HUES6 (cell line): ENCODE measurements at regions not wholly inside any gene's neighbourhood (a gene's known extent, or its start where the extent isn't known, plus 50 kb on each side); places are given as distances from the start of the nearest gene placed in this dataset.

Experiments used
- H3K27ac ChIP-seq: 2 replicates; pipeline ENCODE4 v1.7.0; 2013; ENCODE audit warnings: low read depth, mild to moderate bottlenecking, low read length, inconsistent platforms
- H3K27me3 ChIP-seq: 2 replicates; pipeline ENCODE4 v1.6.1; 2013; ENCODE audit warnings: low read length; ENCODE audit not compliant: control insufficient read depth, insufficient read depth
- H3K36me3 ChIP-seq: 2 replicates; pipeline ENCODE4 v1.6.1; 2013; ENCODE audit warnings: low read length; ENCODE audit not compliant: control insufficient read depth, insufficient read depth
- H3K4me1 ChIP-seq: 2 replicates; pipeline ENCODE4 v1.6.1; 2013; ENCODE audit warnings: low read length; ENCODE audit not compliant: control insufficient read depth, insufficient read depth
- H3K4me3 ChIP-seq: 2 replicates; pipeline ENCODE4 v1.5.1; 2013; ENCODE audit warnings: low read depth, low read length
- H3K9ac ChIP-seq: one replicate; pipeline ENCODE4 v1.6.1; 2013; ENCODE audit warnings: mild to moderate bottlenecking, low read length
- H3K9me3 ChIP-seq: 2 replicates; pipeline ENCODE4 v1.6.1; 2013; ENCODE audit warnings: low read depth, low read length; ENCODE audit not compliant: control insufficient read depth, insufficient read depth

- Histone ChIP-seq H3K4me3 (no peak overlapping the region), H3K9me3 (no peaks in the 10 kb centered on the region), H3K9ac (no peak overlapping the region), H3K27me3 (0 out of 2 replicates have a peak, but pooled peaks cover 3% of the 10 kb centered on the region), H3K36me3 (no peaks in the 10 kb centered on the region), H3K4me1 (no peaks in the 10 kb centered on the region), H3K27ac (no peak overlapping the region)
These were observed 93.2 kb upstream of the SERP2 start for GRCh38 chr13:44280456-44280855.

GRCh38 chr13:44281252-44282000, 92.2 kb upstream of the SERP2 start:
- Histone ChIP-seq H3K4me1 (no peaks in the 10 kb centered on the region), H3K4me3 (no peak overlapping the region), H3K27ac (no peak overlapping the region), H3K27me3 (0 out of 2 replicates have a peak, but pooled peaks cover 3% of the 10 kb centered on the region), H3K36me3 (no peaks in the 10 kb centered on the region), H3K9me3 (no peaks in the 10 kb centered on the region), H3K9ac (no peak overlapping the region)

- Histone ChIP-seq H3K27ac (no peak overlapping the region), H3K4me1 (no peaks in the 10 kb centered on the region), H3K27me3 (0 out of 2 replicates have a peak, but pooled peaks cover 3% of the 10 kb centered on the region), H3K36me3 (no peaks in the 10 kb centered on the region), H3K4me3 (no peak overlapping the region), H3K9ac (no peak overlapping the region), H3K9me3 (no peaks in the 10 kb centered on the region)
These were observed 90.0 kb upstream of the SERP2 start for GRCh38 chr13:44283600-44283999.

- H3K4me3 ChIP-seq = no peak overlapping the region
- no peaks in the 10 kb centered on the region for H3K36me3 ChIP-seq
- no peak overlapping the region for H3K27ac ChIP-seq
- peaks cover 8% of the 10 kb centered on the region; the same call in 1 of the 2 replicates for H3K4me1 ChIP-seq
- no peak overlapping the region for H3K9ac ChIP-seq
- no peaks in the 10 kb centered on the region for H3K27me3 ChIP-seq
- H3K9me3 ChIP-seq = no peaks in the 10 kb centered on the region
These were observed 85.7 kb upstream of the SERP2 start for GRCh38 chr13:44287958-44288357.

GRCh38 chr13:44292545-44292944, 81.1 kb upstream of the SERP2 start:
- H3K4me1 ChIP-seq = peaks cover 8% of the 10 kb centered on the region; the same call in 1 of the 2 replicates
- no peaks in the 10 kb centered on the region for H3K9me3 ChIP-seq
- H3K9ac ChIP-seq = no peak overlapping the region
- no peak overlapping the region for H3K4me3 ChIP-seq
- no peak overlapping the region for H3K27ac ChIP-seq
- H3K36me3 ChIP-seq = no peaks in the 10 kb centered on the region
- no peaks in the 10 kb centered on the region for H3K27me3 ChIP-seq

- Histone ChIP-seq H3K27ac (no peak overlapping the region), H3K36me3 (no peaks in the 10 kb centered on the region), H3K4me3 (no peak overlapping the region), H3K9ac (no peak overlapping the region), H3K9me3 (no peaks in the 10 kb centered on the region), H3K27me3 (no peaks in the 10 kb centered on the region), H3K4me1 (peaks cover 8% of the 10 kb centered on the region; the same call in 1 of the 2 replicates)
These were observed 80.2 kb upstream of the SERP2 start for GRCh38 chr13:44293374-44293773.

GRCh38 chr13:44293908-44294735, 79.5 kb upstream of the SERP2 start:
- H3K27me3 ChIP-seq = no peaks in the 10 kb centered on the region
- no peak overlapping the region for H3K27ac ChIP-seq
- H3K36me3 ChIP-seq = no peaks in the 10 kb centered on the region
- no peaks in the 10 kb centered on the region for H3K9me3 ChIP-seq
- peaks cover 7% of the 10 kb centered on the region; the same call in 1 of the 2 replicates for H3K4me1 ChIP-seq
- H3K4me3 ChIP-seq = no peak overlapping the region
- no peak overlapping the region for H3K9ac ChIP-seq

- 0 out of 2 replicates have a peak, but pooled peaks cover 5% of the 10 kb centered on the region for H3K4me1 ChIP-seq
- no peaks in the 10 kb centered on the region for H3K9me3 ChIP-seq
- H3K9ac ChIP-seq = no peak overlapping the region
- no peak overlapping the region for H3K4me3 ChIP-seq
- no peaks in the 10 kb centered on the region for H3K27me3 ChIP-seq
- no peaks in the 10 kb centered on the region for H3K36me3 ChIP-seq
- H3K27ac ChIP-seq = no peak overlapping the region
These were observed 78.7 kb upstream of the SERP2 start for GRCh38 chr13:44294876-44295275.

GRCh38 chr13:44296856-44297255, 76.8 kb upstream of the SERP2 start:
- Histone ChIP-seq H3K9me3 (no peaks in the 10 kb centered on the region), H3K36me3 (no peaks in the 10 kb centered on the region), H3K27ac (no peak overlapping the region), H3K4me1 (no peaks in the 10 kb centered on the region), H3K4me3 (no peak overlapping the region), H3K27me3 (no peaks in the 10 kb centered on the region), H3K9ac (no peak overlapping the region)

GRCh38 chr13:44298314-44298713, 75.3 kb upstream of the SERP2 start:
- Histone ChIP-seq H3K4me1 (no peaks in the 10 kb centered on the region), H3K27ac (no peak overlapping the region), H3K9ac (no peak overlapping the region), H3K9me3 (no peaks in the 10 kb centered on the region), H3K4me3 (no peak overlapping the region), H3K36me3 (no peaks in the 10 kb centered on the region), H3K27me3 (no peaks in the 10 kb centered on the region)
